SK-MEL-5 (cell line): ENCODE measurements at regions not wholly inside any gene's neighbourhood (a gene's known extent, or its start where the extent isn't known, plus 50 kb on each side); places are given as distances from the start of the nearest gene placed in this dataset.

ENCODE experiments used
- DNase-seq: peaks from one replicate; pipeline ENCODE4 v3.0.0-alpha.2; 2016; ENCODE audit warnings: low read depth, low spot score
- in situ Hi-C: cut with HindIII; loops from 2 replicates; pipeline ENCODE4 v1.10.0; 2016; ENCODE audit warnings: low sequenced_read_pairs, high pct_unique_total_duplicates, low pct_unique_long_range_greater_than_20kb

DNA sequence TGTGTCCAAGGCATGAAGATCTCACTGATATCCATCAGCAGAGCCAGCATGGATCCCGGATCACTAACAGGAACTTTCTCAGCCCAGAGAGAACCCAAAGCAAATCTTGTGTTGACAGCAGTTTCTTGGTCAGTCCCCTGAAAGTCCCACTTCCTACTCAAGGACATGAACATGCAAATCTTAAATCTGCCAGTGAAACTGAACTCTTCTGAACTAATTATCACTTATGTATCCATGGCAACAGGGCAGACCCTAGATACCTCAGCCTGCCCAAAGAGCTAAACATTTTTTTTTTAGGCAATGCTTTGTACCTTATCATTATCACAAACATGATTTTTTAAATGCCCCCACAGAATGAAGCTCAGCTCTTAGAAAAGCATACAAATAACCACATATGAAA lies 127.8 kb upstream of the DDX18 start:
- DNase-seq, result no peak
- in situ Hi-C loops, result no loop called here

DNA sequence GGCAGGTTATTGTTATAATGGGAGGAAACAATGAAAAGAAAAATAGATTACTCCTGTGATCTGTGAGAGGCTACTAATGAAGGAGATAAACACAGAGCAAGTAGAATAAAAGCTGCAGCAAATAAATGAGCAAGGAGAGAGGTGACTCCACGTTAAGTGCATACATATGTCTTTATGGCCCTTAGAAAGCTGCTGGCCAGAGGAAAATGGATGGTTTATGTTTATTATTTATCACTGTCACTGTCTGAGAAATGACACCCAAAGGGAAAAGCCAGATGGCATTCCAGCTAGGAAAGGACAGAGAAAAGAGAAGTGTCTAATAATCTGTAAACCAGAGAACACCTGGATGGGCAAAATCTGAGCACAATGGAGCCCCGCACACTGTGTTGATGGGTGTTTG lies 122.9 kb upstream of the DDX18 start:
- in situ Hi-C loops, result no loop called here

DNA sequence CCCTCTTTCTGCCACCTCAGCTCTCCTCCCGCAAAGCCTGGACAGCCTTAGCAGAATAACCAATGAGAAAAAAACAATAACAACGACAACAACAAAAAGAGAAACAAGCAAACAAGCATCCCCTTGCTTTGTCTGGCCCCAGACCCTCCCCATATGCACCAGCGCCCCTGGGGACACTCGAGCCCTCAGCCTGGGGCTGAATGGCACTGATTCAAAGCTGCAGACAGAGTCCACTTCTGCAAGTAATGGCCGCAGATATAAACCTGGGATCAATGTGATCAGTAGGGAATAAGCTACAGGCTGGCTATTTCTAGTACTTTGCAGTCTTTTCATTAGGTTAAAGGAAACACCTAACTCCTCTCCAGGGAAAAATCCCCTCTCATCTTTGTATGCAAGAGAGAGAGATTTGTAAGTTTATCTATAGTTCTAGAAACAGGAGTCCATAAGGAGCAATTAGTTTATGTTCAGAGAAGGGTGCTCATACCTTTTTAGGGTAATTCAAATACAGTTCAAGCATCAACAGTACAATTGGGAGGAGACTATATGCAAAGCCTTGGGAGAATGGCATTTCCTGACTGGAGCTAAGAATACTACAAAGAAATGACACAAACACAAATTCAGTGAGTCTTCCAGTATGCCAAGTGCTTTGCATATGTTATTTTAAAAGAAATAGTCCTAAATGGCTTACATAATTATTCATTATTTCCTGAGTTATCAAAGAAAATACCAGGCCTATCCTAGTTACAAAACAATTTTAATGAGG lies 122.3 kb upstream of the DDX18 start:
- in situ Hi-C loops, result no loop called here
- no peak for DNase-seq

More for the DNA sequence above, 122.9 kb upstream of the DDX18 start:
- no peak for DNase-seq

DNA sequence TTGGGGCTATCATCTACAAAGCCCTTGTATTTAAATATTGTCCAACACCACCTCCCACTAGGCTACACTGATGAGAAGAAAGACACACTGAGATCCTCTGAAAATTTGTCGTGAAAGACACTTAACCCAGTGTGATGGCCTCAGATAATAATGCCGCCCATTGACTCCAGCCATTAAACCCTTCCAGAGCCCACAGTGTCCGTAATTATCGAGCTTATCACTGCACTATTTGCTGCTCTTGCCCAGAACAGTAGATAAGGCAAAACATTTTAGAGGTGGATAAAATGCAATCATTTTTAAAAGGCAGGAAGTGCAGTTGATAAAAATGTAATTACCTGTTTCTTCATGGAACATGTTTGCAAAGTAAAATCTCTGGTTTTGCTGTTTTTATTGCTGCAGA lies 121.3 kb upstream of the DDX18 start:
- in situ Hi-C loops, result no loop called here
- no peak for DNase-seq

DNA sequence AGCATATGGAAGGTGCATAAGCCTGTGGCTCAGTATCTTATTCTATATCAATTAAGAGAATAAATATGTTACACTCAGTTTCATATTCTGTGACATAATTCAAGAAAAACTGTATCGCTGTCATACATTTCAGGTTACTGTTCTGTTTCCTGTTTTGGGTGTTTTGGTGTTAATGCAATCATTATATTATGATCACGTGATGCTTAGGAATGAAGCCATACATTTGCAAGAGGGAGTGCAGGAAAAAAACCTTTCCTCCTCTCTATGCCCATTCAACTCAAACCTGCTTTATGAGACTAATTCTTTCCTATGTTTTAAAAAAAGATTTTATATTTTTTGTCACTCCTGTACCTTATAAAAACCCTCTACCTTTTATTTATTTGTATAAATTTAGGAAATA lies 120.8 kb upstream of the DDX18 start:
- in situ Hi-C loops, result no loop called here
- DNase-seq, result no peak

DNA sequence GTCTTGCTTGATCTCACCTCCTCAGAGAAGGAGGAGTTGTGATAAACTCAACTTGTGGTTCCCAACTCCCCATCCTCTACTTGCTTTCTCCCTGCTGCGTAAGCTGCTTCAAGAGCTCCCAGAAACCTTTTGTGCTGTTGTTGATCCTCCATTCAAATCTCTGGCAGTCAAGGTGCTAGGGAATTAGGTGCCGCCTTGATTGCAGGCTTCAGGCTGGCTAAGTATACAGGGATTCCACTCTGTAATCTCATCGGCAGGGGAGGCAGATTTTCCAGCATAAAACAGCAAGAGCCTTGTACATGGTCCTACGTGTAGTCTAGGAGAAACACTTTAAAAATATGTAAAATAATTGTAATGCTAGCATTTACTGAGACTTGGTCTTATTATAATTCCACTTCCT lies 116.2 kb upstream of the DDX18 start:
- in situ Hi-C loops, result no loop called here
- no peak for DNase-seq

DNA sequence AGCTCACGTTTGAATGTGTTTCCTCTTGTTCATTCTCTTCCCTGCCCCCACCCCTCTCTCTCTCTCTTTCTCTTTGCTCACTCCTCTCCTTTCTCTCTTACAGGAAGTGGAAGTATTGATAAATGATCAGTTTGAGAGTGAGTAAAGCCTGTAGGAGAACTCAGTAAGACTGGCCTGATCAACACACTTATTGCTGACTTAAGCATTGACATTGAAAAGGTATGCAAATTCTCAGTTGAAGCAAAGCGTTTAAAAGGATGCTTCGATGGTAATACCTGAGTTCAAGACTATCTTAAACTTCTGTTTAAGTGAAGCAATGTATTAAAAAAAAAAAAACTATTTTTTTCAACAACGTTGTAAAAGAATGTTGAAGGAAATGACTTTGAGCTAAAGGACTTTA lies 115.7 kb upstream of the DDX18 start:
- in situ Hi-C loops, result no loop called here
- no peak for DNase-seq

DNA sequence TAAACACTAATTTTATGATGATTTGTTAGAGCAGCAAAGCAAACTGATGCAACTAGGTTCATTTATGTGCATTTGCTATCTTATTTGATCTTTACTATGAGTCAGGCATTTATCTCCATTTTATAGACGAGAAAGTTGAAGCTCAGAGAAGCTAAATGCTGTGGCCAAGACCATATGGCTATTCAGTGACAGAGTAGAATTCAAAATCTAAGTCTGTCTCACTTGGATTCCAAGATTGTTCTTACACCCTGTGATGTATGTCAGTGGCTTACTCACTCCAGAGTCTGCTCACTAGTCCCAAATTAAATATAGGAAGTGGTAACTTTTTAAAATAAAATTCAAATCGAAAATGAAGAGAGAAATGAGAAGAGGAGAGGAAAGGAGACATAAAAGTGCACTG lies 114.0 kb upstream of the DDX18 start:
- in situ Hi-C loops, result no loop called here

DNA sequence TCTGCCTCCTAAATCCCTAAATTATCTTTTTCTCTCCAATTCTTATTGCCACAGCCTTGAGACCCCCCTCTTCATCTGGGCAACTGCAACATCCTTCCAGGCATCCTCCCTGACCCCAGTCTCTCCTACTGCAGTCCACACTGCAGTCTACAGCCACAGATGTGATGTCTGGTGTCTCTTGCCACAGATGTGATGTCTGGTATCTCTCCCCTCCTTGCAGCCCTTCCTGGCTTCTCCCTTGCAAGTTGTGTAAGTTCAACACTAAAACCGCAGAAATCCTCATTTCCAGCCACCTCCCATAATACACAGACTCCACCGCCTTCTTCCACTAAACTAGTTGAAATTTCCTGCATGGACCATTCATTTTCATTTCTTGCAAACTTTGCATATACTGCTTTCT lies 113.1 kb upstream of the DDX18 start:
- in situ Hi-C loops, result no loop called here
- DNase-seq, result no peak

More for the DNA sequence above, 114.0 kb upstream of the DDX18 start:
- no peak for DNase-seq

DNA sequence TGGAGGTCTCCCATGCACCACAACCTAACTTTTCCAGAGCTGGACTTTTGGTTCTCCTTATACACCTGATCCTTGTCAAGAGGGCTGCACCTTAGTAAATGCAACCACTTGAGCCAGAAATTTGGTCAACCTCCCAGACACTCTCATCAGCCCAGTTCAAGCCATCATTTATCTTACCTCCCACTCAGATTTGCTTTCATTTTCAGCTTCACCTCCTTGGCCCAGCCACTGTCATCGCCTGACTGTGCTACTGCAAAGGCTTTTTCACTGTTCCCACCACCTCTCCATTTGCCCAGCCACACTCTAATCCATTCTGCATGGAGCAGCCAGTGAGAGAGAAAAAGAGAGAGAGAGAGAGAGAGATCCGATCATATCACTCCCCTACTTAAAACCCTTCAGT lies 112.4 kb upstream of the DDX18 start:
- no peak for DNase-seq
- in situ Hi-C loops, result no loop called here

DNA sequence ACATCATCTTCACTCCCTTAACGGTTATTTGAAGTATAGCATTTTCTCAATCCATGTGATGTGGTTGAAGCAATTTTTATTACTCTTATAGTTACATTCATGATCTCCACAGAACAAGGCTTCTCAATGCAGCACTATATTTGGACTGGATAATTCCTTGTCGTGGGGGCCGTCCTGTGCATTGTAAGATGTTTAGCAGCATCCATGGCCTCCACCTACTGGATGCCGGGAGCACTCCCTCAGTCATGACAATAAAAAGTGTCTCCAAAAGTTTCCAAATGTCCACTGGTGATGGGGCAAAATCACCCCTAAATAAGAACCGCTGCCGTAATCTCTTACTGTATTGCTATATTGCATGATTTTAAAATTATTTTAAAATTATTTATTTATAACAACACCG lies 110.6 kb upstream of the DDX18 start:
- DNase-seq, result no peak
- in situ Hi-C loops, result no loop called here

DNA sequence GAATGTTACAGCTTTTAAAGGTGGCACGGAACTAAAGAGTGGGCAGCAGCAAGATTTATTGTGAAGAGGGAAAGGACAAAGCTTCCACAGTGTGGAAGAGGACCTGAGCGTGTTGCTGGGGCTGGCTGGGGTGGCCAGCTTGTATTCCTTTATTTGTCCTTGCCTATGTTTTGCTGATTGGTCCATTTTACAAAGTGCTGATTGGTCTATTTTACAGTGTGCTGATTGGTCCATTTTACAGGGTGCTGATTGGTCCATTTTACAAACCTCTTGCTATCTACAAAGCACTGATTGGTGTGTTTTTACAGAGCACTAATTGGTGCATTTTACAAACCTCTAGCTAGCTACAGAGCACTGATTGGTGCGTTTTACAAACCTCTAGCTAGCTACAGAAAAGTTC lies 109.7 kb upstream of the DDX18 start:
- DNase-seq, result no peak
- in situ Hi-C loops, result no loop called here

DNA sequence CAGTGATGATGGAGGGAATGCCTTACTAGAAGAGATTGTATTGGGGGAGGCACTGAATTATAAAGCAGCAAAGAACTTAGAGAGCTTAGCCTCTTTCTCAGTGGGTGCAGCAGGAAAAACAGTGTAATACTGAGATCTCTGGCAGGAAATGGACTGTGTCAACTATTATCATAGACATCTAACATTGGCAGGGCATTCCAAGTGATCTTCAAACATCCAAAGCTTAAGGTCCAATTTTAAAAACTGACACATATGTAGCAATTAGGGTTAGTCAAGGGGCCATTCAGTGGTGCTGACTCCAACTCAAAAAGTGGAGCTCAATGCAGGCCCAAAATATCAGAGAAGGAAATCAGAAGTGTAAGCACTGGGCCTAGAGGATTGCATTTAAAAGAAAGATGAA lies 106.6 kb upstream of the DDX18 start:
- in situ Hi-C loops, result no loop called here
- no peak for DNase-seq

DNA sequence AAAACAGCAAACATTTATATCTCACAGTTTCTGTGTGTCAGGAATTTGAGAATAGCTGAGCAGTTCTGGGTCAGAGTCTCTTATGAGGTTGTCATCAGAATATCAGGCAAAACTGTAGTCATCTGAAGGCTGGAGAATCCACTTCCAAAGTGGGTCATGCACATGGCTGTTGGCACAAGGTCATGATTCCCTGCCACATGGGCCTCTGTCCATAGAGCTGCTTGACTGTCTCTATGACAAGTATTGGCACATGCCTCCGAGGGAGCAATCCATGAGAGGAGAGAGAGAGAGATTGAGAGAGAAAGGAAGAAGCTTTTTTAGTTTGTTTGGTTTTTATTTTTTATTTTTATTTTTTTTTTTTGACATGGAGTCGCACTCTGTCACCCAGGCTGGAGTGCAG lies 101.8 kb upstream of the DDX18 start:
- in situ Hi-C loops, result no loop called here
- DNase-seq, result no peak

DNA sequence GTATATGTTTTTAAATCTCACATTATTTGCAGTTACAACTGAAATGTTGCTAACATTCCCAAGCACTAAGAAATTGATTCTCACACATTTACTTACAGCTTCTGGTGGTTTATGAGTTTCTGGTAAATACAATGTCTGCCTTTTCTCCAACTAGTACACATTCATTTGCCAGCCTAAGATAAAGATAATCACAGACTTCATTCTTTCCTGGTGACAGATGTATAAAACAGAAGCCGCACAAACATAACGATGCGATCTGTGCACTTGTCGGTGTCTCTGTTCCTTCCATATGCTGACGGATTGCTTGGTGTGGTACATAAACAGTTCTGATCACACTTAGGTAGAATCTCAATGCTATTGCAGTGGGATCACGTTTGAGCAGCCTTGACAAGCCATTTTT lies 100.4 kb upstream of the DDX18 start:
- DNase-seq, result no peak
- in situ Hi-C loops, result no loop called here

DNA sequence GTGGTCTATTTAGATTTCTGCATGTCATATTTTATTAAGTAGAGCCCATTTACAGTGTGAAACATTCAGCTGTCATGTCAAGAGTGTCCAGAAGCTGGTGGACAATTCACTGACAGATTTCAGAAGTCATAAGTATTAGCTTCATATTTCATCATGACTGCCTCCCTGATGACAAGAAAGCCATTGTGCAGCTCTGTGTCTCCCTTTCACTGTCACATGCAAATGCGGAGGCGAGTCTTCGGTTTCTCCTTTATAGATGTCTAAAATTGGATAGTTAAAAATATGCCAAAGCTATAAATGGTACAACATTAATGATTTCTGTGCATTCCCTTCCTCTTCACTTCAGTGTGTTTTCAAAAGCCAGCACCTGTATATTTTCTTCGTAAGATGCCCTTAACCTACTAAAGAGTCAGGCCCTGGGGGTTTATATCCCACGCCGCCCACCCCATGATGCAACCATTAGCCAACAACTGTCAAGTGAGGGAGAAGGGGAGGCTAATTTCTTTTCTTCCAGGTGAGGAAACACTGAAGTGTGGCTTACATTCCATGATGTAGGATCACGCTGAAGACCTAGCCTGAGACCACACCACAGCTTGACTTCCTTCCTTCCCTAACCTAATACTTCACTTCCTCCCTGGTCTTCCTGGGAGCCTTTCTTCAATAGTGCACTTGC lies 99.6 kb upstream of the DDX18 start:
- peak; percentile 24 for DNase-seq
- in situ Hi-C loops, result no loop called here

DNA sequence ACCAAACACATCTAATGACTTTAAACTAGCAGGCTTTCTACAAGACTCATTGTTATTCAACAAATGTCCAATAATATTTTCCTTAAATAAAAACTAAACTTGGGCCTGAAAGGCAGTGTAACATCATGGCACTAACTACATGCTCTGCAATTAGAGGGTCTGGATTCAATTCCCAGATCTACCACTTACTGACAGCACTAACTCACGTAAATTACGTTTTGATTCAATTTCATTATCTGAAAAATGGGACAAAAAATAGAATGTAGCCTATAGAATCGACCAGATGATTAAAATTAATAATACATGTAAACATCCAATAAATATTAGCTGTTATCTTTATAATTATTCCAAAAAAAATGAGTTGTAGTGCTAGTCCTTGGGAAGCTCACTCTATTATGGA lies 98.0 kb upstream of the DDX18 start:
- no peak for DNase-seq
- in situ Hi-C loops, result no loop called here

DNA sequence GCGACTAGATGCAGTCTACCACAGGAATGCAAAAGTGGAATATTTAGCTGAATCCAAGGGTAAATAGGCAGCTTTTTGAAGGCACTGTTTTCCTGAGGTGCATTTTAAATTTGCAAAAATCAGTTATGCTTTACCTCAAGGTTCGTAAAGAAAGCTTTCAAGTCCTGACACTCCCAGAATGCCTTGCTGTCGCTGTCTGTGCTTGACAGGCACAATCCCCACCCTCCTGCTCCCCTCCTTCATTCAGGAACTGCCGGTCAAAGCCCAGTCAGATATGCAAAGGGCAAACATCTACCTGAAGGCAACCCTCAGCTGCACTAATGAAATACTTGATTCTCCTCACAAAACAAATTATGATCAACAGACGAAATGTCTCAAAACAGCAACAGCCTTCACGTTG lies 97.4 kb upstream of the DDX18 start:
- no peak for DNase-seq
- in situ Hi-C loops, result no loop called here

DNA sequence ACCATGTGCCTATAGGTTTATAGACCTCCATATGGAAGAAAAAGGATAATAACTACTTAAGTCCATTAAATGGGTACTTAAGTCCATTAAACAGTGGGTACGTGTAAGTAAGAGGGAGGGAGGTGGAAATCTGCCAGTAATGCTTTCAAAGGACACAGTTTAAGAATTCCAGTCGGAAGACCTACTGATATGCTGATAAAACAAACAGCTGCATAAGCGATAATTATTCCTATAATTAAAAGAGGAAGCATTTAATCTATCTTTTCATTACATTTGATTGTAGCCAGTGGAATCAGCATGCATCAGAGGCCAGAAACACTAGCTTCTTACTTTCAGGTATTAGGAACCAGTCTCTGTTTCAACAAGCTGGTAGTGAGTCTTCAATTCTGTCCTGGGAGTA lies 96.4 kb upstream of the DDX18 start:
- in situ Hi-C loops, result no loop called here
- no peak for DNase-seq
